ENCODE measurements at regions not wholly inside any gene's neighbourhood (a gene's known extent, or its start where the extent isn't known, plus 50 kb on each side); places are given as distances from the start of the nearest gene placed in this dataset.

GRCh38 chr4:38368613-38369012, 295.4 kb upstream of the KLF3 start (continued):
- no peak for TF ChIP-seq ZNF318 (IDR thresholded peaks at IDR 0.05; ENCODE audit: borderline replicate concordance in 1 of 2, low read depth in 1 of 2)

GRCh38 chr4:38371391-38371851, 292.6 kb upstream of the KLF3 start:
- in situ Hi-C loops (cut with MboI) (no loop called here), intact Hi-C loops (cut with micrococcal nuclease) (no loop called here)
- no peak for ATAC-seq
- H4K20me1 ChIP-seq (replicated peaks; ENCODE audit: control insufficient read depth, insufficient read depth, low read length) = no peaks in the 10 kb centered on the region
- no peak overlapping the region for H2AFZ ChIP-seq (ENCODE audit: low read depth, low read length)
- no peak overlapping the region for H3K4me3 ChIP-seq
- no peak for FAIRE-seq
- DNase-seq (ENCODE audit: extremely low read depth in 1 of 4, low spot score in 3 of 4) = no peak
- no peaks in the 10 kb centered on the region; the same call in 1 of the 2 replicates for H3K9me3 ChIP-seq (replicated peaks; ENCODE audit: control insufficient read depth, insufficient read depth, low read depth, low read length)
- H3K4me1 ChIP-seq (replicated peaks in 1 of 2; ENCODE audit: control insufficient read depth in 2 of 2, insufficient read depth in 2 of 2, low read length in 2 of 2) = no peaks in the 10 kb centered on the region; a peak in 2 of 5 replicates
- H3K4me2 ChIP-seq (ENCODE audit: insufficient read depth, low read length) = no peak overlapping the region
- no peaks in the 10 kb centered on the region for H3K36me3 ChIP-seq (ENCODE audit: control insufficient read depth, insufficient read depth, low read length)
- H3K79me2 ChIP-seq (ENCODE audit: control insufficient read depth, insufficient read depth, low read length) = no peaks in the 10 kb centered on the region
- CTCF ChIA-PET (ENCODE audit: low intra/inter-chr PET ratio) = no interaction called here
- POLR2A ChIA-PET = interaction anchor here (0.6 to 0.9 kb wide), 3 partner anchors 16 to 128 kb away, joined by 3 to 4 read pairs (median 4); no protein-coding TSS in a partner anchor
- no peaks in the 10 kb centered on the region for H3K9me1 ChIP-seq (ENCODE audit: control insufficient read depth, insufficient read depth, low read length)
- no peak overlapping the region for H3K9ac ChIP-seq (ENCODE audit: insufficient read depth in 1 of 2, low read depth in 2 of 2, low read length in 2 of 2)
- H3K27ac ChIP-seq (ENCODE audit: extremely low read depth, low read depth, low read length) = no peak overlapping the region
- no peaks in the 10 kb centered on the region for H3K27me3 ChIP-seq (ENCODE audit: control insufficient read depth in 2 of 2, insufficient read depth in 2 of 2, low read length in 2 of 2)
- no TSS peak for BruUV-seq (replicated peaks)
- TF ChIP-seq ZBTB49 (CRISPR knock-in tag; IDR thresholded peaks at IDR 0.05; ENCODE audit: borderline replicate concordance) = no peak
- TF ChIP-seq NEUROD1 (IDR thresholded peaks at IDR 0.05; ENCODE audit: borderline replicate concordance, low read depth, low read length, partially characterized antibody) = no peak
- TF ChIP-seq YBX1 (IDR thresholded peaks at IDR 0.05) = no peak
- TF ChIP-seq NCOR1 (IDR thresholded peaks at IDR 0.05) = no peak
- TF ChIP-seq MAFF (IDR thresholded peaks at IDR 0.05; ENCODE audit: low read length) = no peak
- no peak for TF ChIP-seq HMGN3 (IDR thresholded peaks at IDR 0.05; ENCODE audit: borderline replicate concordance, extremely low read depth, insufficient read length, low read depth, low read length)
- no peak for TF ChIP-seq E2F3 (CRISPR knock-in tag; IDR thresholded peaks at IDR 0.05)
- TF ChIP-seq E2F1 (CRISPR knock-in tag; IDR thresholded peaks at IDR 0.05) = no peak
- no peak for TF ChIP-seq NUFIP1 (IDR thresholded peaks at IDR 0.05; ENCODE audit: partially characterized antibody)

Measured in K562 (cell line).